T-helper 17 cell (primary cell): ENCODE measurements at regions not wholly inside any gene's neighbourhood (a gene's known extent, or its start where the extent isn't known, plus 50 kb on each side); places are given as distances from the start of the nearest gene placed in this dataset.

Source experiments
- ATAC-seq: fragments of 150-1000 bp; cut with Tn5 transposase; 2 replicates; pipeline ENCODE4 v1.10.0; 2021; ENCODE audit warnings: mild to moderate bottlenecking, moderate library complexity
- DNase-seq, 3 donors: peaks; one replicate each; pipeline versions ENCODE4 v3.0.0 to v3.0.0-alpha.2; 2020 to 2021
- H3K9me3 ChIP-seq: one replicate; pipeline ENCODE4 v1.7.0; 2013; ENCODE audit warnings: low read length, mild to moderate bottlenecking; ENCODE audit not compliant: control insufficient read depth, poor library complexity, severe bottlenecking
- H3K27ac Mint-ChIP-seq: one replicate; pipeline ENCODE4 v1.8.0; 2022; ENCODE audit warnings: mild to moderate bottlenecking, moderate library complexity, mixed read lengths
- H3K27me3 Mint-ChIP-seq: one replicate; pipeline ENCODE4 v1.8.0; 2022; ENCODE audit warnings: mixed read lengths
- H3K36me3 Mint-ChIP-seq: one replicate; pipeline ENCODE4 v1.8.0; 2022; ENCODE audit warnings: low read depth, mixed read lengths
- H3K4me1 Mint-ChIP-seq: one replicate; pipeline ENCODE4 v1.8.0; 2022; ENCODE audit warnings: mild to moderate bottlenecking, mixed read lengths
- H3K4me3 Mint-ChIP-seq: one replicate; pipeline ENCODE4 v1.8.0; 2022; ENCODE audit warnings: mild to moderate bottlenecking, moderate library complexity, mixed read lengths

- H3K9me3 ChIP-seq = no peaks in the 10 kb centered on the region
- no peak for ATAC-seq
- DNase-seq = no peak
- no peaks in the 10 kb centered on the region for H3K4me1 Mint-ChIP-seq
- H3K4me3 Mint-ChIP-seq = no peak overlapping the region
- no peak overlapping the region for H3K27ac Mint-ChIP-seq
- H3K36me3 Mint-ChIP-seq = no peaks in the 10 kb centered on the region
- H3K27me3 Mint-ChIP-seq = no peaks in the 10 kb centered on the region
These were observed 484.1 kb downstream of the FBXO15 start for GRCh38 chr18:73663581-73663980.

- no peaks in the 10 kb centered on the region for H3K4me1 Mint-ChIP-seq
These were observed 485.2 kb downstream of the FBXO15 start for GRCh38 chr18:73662421-73662820.

GRCh38 chr18:73660931-73661856 lies 486.4 kb downstream of the FBXO15 start:
- DNase-seq (no peak), ATAC-seq (no peak)
- Mint-ChIP-seq H3K36me3 (no peaks in the 10 kb centered on the region), H3K27me3 (no peaks in the 10 kb centered on the region), H3K4me3 (no peak overlapping the region), H3K4me1 (no peaks in the 10 kb centered on the region), H3K27ac (no peak overlapping the region)
- H3K9me3 ChIP-seq = no peaks in the 10 kb centered on the region

More at GRCh38 chr18:73662421-73662820, 485.2 kb downstream of the FBXO15 start:
- Mint-ChIP-seq H3K27ac (no peak overlapping the region), H3K36me3 (no peaks in the 10 kb centered on the region), H3K27me3 (no peaks in the 10 kb centered on the region), H3K4me3 (no peak overlapping the region)
- no peak for ATAC-seq
- DNase-seq = no peak
- H3K9me3 ChIP-seq = no peaks in the 10 kb centered on the region

GRCh38 chr18:73656691-73657090 lies 490.9 kb downstream of the FBXO15 start:
- Mint-ChIP-seq H3K27me3 (no peaks in the 10 kb centered on the region), H3K36me3 (no peaks in the 10 kb centered on the region), H3K4me3 (no peak overlapping the region), H3K27ac (no peak overlapping the region), H3K4me1 (no peaks in the 10 kb centered on the region)
- DNase-seq (no peak), ATAC-seq (no peak)
- H3K9me3 ChIP-seq = no peaks in the 10 kb centered on the region

GRCh38 chr18:73653827-73654226 lies 493.8 kb downstream of the FBXO15 start:
- H3K36me3 Mint-ChIP-seq = no peaks in the 10 kb centered on the region
- ATAC-seq = no peak
- H3K4me1 Mint-ChIP-seq = no peaks in the 10 kb centered on the region
- no peak for DNase-seq
- H3K27me3 Mint-ChIP-seq = no peaks in the 10 kb centered on the region
- no peaks in the 10 kb centered on the region for H3K9me3 ChIP-seq
- no peak overlapping the region for H3K4me3 Mint-ChIP-seq
- H3K27ac Mint-ChIP-seq = no peak overlapping the region

- H3K27me3 Mint-ChIP-seq = no peaks in the 10 kb centered on the region
- ATAC-seq (no peak), DNase-seq (no peak)
- no peak overlapping the region for H3K4me3 Mint-ChIP-seq
- no peak overlapping the region for H3K27ac Mint-ChIP-seq
- H3K4me1 Mint-ChIP-seq = no peaks in the 10 kb centered on the region
- H3K36me3 Mint-ChIP-seq = no peaks in the 10 kb centered on the region
- H3K9me3 ChIP-seq = no peaks in the 10 kb centered on the region
These were observed 494.4 kb downstream of the FBXO15 start for GRCh38 chr18:73653251-73653650.

- no peak overlapping the region for H3K27ac Mint-ChIP-seq
- ATAC-seq (no peak), DNase-seq (no peak)
- no peaks in the 10 kb centered on the region for H3K9me3 ChIP-seq
- no peaks in the 10 kb centered on the region for H3K36me3 Mint-ChIP-seq
- H3K4me1 Mint-ChIP-seq = no peaks in the 10 kb centered on the region
- no peak overlapping the region for H3K4me3 Mint-ChIP-seq
- H3K27me3 Mint-ChIP-seq = no peaks in the 10 kb centered on the region
These were observed 500.2 kb downstream of the FBXO15 start for GRCh38 chr18:73647391-73647790.

- Mint-ChIP-seq H3K27ac (no peak overlapping the region), H3K4me1 (no peaks in the 10 kb centered on the region), H3K27me3 (no peaks in the 10 kb centered on the region), H3K36me3 (no peaks in the 10 kb centered on the region), H3K4me3 (no peak overlapping the region)
- H3K9me3 ChIP-seq = no peaks in the 10 kb centered on the region
- DNase-seq (no peak), ATAC-seq (no peak)
These were observed 500.9 kb downstream of the FBXO15 start for GRCh38 chr18:73646772-73647171.

- no peaks in the 10 kb centered on the region for H3K36me3 Mint-ChIP-seq
- H3K27me3 Mint-ChIP-seq = no peaks in the 10 kb centered on the region
- no peak for DNase-seq
- no peak for ATAC-seq
- no peak overlapping the region for H3K27ac Mint-ChIP-seq
- no peak overlapping the region for H3K4me3 Mint-ChIP-seq
- H3K9me3 ChIP-seq = no peaks in the 10 kb centered on the region
- H3K4me1 Mint-ChIP-seq = no peaks in the 10 kb centered on the region
These were observed 501.4 kb downstream of the FBXO15 start for GRCh38 chr18:73646196-73646595.

- H3K9me3 ChIP-seq = no peaks in the 10 kb centered on the region
- no peak for DNase-seq
- no peaks in the 10 kb centered on the region for H3K36me3 Mint-ChIP-seq
- H3K27me3 Mint-ChIP-seq = no peaks in the 10 kb centered on the region
- H3K4me1 Mint-ChIP-seq = no peaks in the 10 kb centered on the region
- ATAC-seq = no peak
- H3K4me3 Mint-ChIP-seq = no peak overlapping the region
- no peak overlapping the region for H3K27ac Mint-ChIP-seq
These were observed 502.4 kb downstream of the FBXO15 start for GRCh38 chr18:73645160-73645715.

GRCh38 chr18:73639788-73640187 lies 507.8 kb downstream of the FBXO15 start:
- Mint-ChIP-seq H3K36me3 (no peaks in the 10 kb centered on the region), H3K27ac (no peak overlapping the region), H3K4me1 (no peaks in the 10 kb centered on the region), H3K4me3 (no peak overlapping the region), H3K27me3 (no peaks in the 10 kb centered on the region)
- no peaks in the 10 kb centered on the region for H3K9me3 ChIP-seq
- DNase-seq (no peak), ATAC-seq (no peak)

GRCh38 chr18:73638709-73639108 lies 508.9 kb downstream of the FBXO15 start:
- Mint-ChIP-seq H3K36me3 (no peaks in the 10 kb centered on the region), H3K4me3 (no peak overlapping the region), H3K27ac (no peak overlapping the region), H3K27me3 (no peaks in the 10 kb centered on the region), H3K4me1 (no peaks in the 10 kb centered on the region)
- ATAC-seq = no peak
- DNase-seq = no peak
- no peaks in the 10 kb centered on the region for H3K9me3 ChIP-seq

- Mint-ChIP-seq H3K4me3 (no peak overlapping the region), H3K36me3 (no peaks in the 10 kb centered on the region)
These were observed 511.3 kb downstream of the FBXO15 start for GRCh38 chr18:73636355-73636754.

GRCh38 chr18:73626859-73627258 lies 520.8 kb downstream of the FBXO15 start:
- no peak for DNase-seq
- Mint-ChIP-seq H3K4me1 (no peaks in the 10 kb centered on the region), H3K4me3 (no peak overlapping the region), H3K27me3 (no peaks in the 10 kb centered on the region), H3K36me3 (no peaks in the 10 kb centered on the region), H3K27ac (no peak overlapping the region)
- no peaks in the 10 kb centered on the region for H3K9me3 ChIP-seq
- ATAC-seq = no peak

More at GRCh38 chr18:73636355-73636754, 511.3 kb downstream of the FBXO15 start:
- ATAC-seq = no peak
- Mint-ChIP-seq H3K27me3 (no peaks in the 10 kb centered on the region), H3K27ac (no peak overlapping the region), H3K4me1 (no peaks in the 10 kb centered on the region)
- DNase-seq = no peak
- no peaks in the 10 kb centered on the region for H3K9me3 ChIP-seq
